HEK293 (cell line): ENCODE measurements at regions not wholly inside any gene's neighbourhood (a gene's known extent, or its start where the extent isn't known, plus 50 kb on each side); places are given as distances from the start of the nearest gene placed in this dataset.

Source experiments
- CTCF ChIA-PET: fragments of 350-600 bp; formaldehyde crosslinking; extraction: SDS; loops from one replicate; lab custom pipeline; 2021; ENCODE audit warnings: antibody characterized with exemption; lab: Yijun Ruan, JAX
- POLR2A ChIA-PET: fragments of 300-600 bp; formaldehyde crosslinking; extraction: SDS; loops from one replicate; lab custom pipeline; 2020; ENCODE audit warnings: antibody characterized with exemption, inconsistent platforms; lab: Yijun Ruan, JAX
- H3K27ac ChIP-seq: fragments of 200-500 bp; sonication (Bioruptor generic); 2 replicates; pipeline ENCODE4 v1.5.1; 2014; ENCODE audit warnings: low read depth, low read length, control low read depth, inconsistent platforms; ENCODE audit errors: extremely low read depth
- H3K36me3 ChIP-seq, 2 experiments: fragments of 200-500 bp in 1 of 2; sonication (Bioruptor generic) in 1 of 2; 1 replicate in 1 of 2; 2 replicates in 1 of 2; pipeline ENCODE4 v1.5.1; 2014 to 2017; ENCODE audit warnings: inconsistent platforms in 2 of 2, low read length in 2 of 2; ENCODE audit not compliant: control insufficient read depth in 2 of 2, insufficient read depth in 1 of 2
- H3K4me1 ChIP-seq: fragments of 200-500 bp; sonication (Bioruptor generic); 2 replicates; pipeline ENCODE4 v1.5.1; 2014; ENCODE audit warnings: mild to moderate bottlenecking, low read length, inconsistent platforms; ENCODE audit not compliant: control insufficient read depth, insufficient read depth
- H3K4me3 ChIP-seq: 2 replicates; pipeline ENCODE4 v1.5.1; 2011; ENCODE audit warnings: low read depth, mild to moderate bottlenecking, control low read depth, low read length, moderate library complexity
- H3K9me3 ChIP-seq: fragments of 200-500 bp; sonication (Bioruptor generic); 2 replicates; pipeline ENCODE4 v1.5.1; 2014; ENCODE audit warnings: low read depth, low read length, inconsistent platforms; ENCODE audit not compliant: control insufficient read depth, insufficient read depth
- HOXA7 ChIP-seq: sonication (generic); formaldehyde crosslinking; IDR thresholded peaks from 2 replicates; pipeline ENCODE4 v1.8.1; 2022; ENCODE audit warnings: missing genetic modification reagents, borderline replicate concordance
- KLF16 ChIP-seq: fragments of 450-650 bp; formaldehyde crosslinking; IDR thresholded peaks from 2 replicates; pipeline ENCODE4 v1.5.1; 2017; ENCODE audit warnings: missing biosample characterization, missing genetic modification characterization
- PBX3 ChIP-seq: sonication (generic); formaldehyde crosslinking; IDR thresholded peaks from 2 replicates; pipeline ENCODE4 v1.8.1; 2022; ENCODE audit warnings: mild to moderate bottlenecking, moderate library complexity, missing genetic modification reagents
- SCRT2 ChIP-seq: fragments of 450-650 bp; formaldehyde crosslinking; IDR thresholded peaks from 2 replicates; pipeline ENCODE4 v1.5.1; 2016; ENCODE audit warnings: missing biosample characterization, missing genetic modification characterization
- SP2 ChIP-seq: fragments of 450-650 bp; formaldehyde crosslinking; IDR thresholded peaks from 2 replicates; pipeline ENCODE4 v1.5.1; 2016; ENCODE audit warnings: missing biosample characterization, missing genetic modification characterization
- ZEB2 ChIP-seq: fragments of 450-650 bp; formaldehyde crosslinking; IDR thresholded peaks from 2 replicates; pipeline ENCODE4 v1.5.1; 2016; ENCODE audit warnings: missing biosample characterization, missing genetic modification characterization
- ZFP37 ChIP-seq: fragments of 450-650 bp; formaldehyde crosslinking; IDR thresholded peaks from 2 replicates; pipeline ENCODE4 v1.5.1; 2016; ENCODE audit warnings: missing biosample characterization, missing genetic modification characterization
- ZNF10 ChIP-seq: fragments of 450-650 bp; formaldehyde crosslinking; IDR thresholded peaks from 2 replicates; pipeline ENCODE4 v1.5.1; 2017; ENCODE audit warnings: missing biosample characterization, missing genetic modification characterization
- ZNF18 ChIP-seq: fragments of 450-650 bp; formaldehyde crosslinking; IDR thresholded peaks from 2 replicates; pipeline ENCODE4 v1.5.1; 2016; ENCODE audit warnings: missing biosample characterization, missing genetic modification characterization
- ZNF23 ChIP-seq: fragments of 450-650 bp; formaldehyde crosslinking; IDR thresholded peaks from 2 replicates; pipeline ENCODE4 v1.5.1; 2016; ENCODE audit warnings: missing biosample characterization, missing genetic modification characterization, borderline replicate concordance
- ZNF239 ChIP-seq: fragments of 450-650 bp; formaldehyde crosslinking; IDR thresholded peaks from 2 replicates; pipeline ENCODE4 v1.5.1; 2016; ENCODE audit warnings: missing biosample characterization, missing genetic modification characterization
- ZNF292 ChIP-seq: fragments of 450-650 bp; formaldehyde crosslinking; IDR thresholded peaks from 2 replicates; pipeline ENCODE4 v1.5.1; 2016; ENCODE audit warnings: low read depth, missing biosample characterization, missing genetic modification characterization, borderline replicate concordance
- ZNF354C ChIP-seq: fragments of 450-650 bp; formaldehyde crosslinking; IDR thresholded peaks from 2 replicates; pipeline ENCODE4 v1.5.1; 2016; ENCODE audit warnings: missing biosample characterization, missing genetic modification characterization, low read depth, borderline replicate concordance
- ZNF366 ChIP-seq: fragments of 450-650 bp; formaldehyde crosslinking; conservative IDR thresholded peaks from 2 replicates; pipeline ENCODE4 v1.5.1; 2016; ENCODE audit warnings: missing biosample characterization, missing genetic modification characterization
- ZNF391 ChIP-seq: fragments of 450-650 bp; formaldehyde crosslinking; IDR thresholded peaks from 2 replicates; pipeline ENCODE4 v1.5.1; 2016; ENCODE audit warnings: low read depth, missing biosample characterization, missing genetic modification characterization, borderline replicate concordance
- ZNF394 ChIP-seq: fragments of 450-650 bp; formaldehyde crosslinking; IDR thresholded peaks from 2 replicates; pipeline ENCODE4 v1.5.1; 2016; ENCODE audit warnings: missing biosample characterization, missing genetic modification characterization, mild to moderate bottlenecking, moderate library complexity, borderline replicate concordance
- ZNF48 ChIP-seq: fragments of 450-650 bp; formaldehyde crosslinking; IDR thresholded peaks from 2 replicates; pipeline ENCODE4 v1.5.1; 2016; ENCODE audit warnings: missing biosample characterization, missing genetic modification characterization
- ZNF488 ChIP-seq: fragments of 450-650 bp; formaldehyde crosslinking; IDR thresholded peaks from 2 replicates; pipeline ENCODE4 v1.5.1; 2016; ENCODE audit warnings: missing biosample characterization, missing genetic modification characterization
- ZNF521 ChIP-seq: fragments of 450-650 bp; formaldehyde crosslinking; IDR thresholded peaks from 2 replicates; pipeline ENCODE4 v1.5.1; 2017; ENCODE audit warnings: missing biosample characterization, mild to moderate bottlenecking, missing genetic modification characterization
- ZNF621 ChIP-seq: fragments of 450-650 bp; formaldehyde crosslinking; IDR thresholded peaks from 2 replicates; pipeline ENCODE4 v1.5.1; 2017; ENCODE audit warnings: missing biosample characterization, missing genetic modification characterization
- ZNF660 ChIP-seq: fragments of 450-650 bp; IDR thresholded peaks from 2 replicates; pipeline ENCODE4 v1.5.1; 2018; ENCODE audit warnings: missing biosample characterization, mild to moderate bottlenecking, missing genetic modification characterization
- ZNF677 ChIP-seq: fragments of 450-650 bp; IDR thresholded peaks from 2 replicates; pipeline ENCODE4 v1.5.0; 2018; ENCODE audit warnings: missing biosample characterization, mild to moderate bottlenecking, missing genetic modification characterization, moderate library complexity
- ZSCAN16 ChIP-seq: fragments of 450-650 bp; formaldehyde crosslinking; IDR thresholded peaks from 2 replicates; pipeline ENCODE4 v1.5.1; 2016; ENCODE audit warnings: missing biosample characterization, missing genetic modification characterization
- ZSCAN23 ChIP-seq: fragments of 450-650 bp; formaldehyde crosslinking; IDR thresholded peaks from 2 replicates; pipeline ENCODE4 v1.5.1; 2016; ENCODE audit warnings: missing biosample characterization, missing genetic modification characterization

GRCh38 chr10:58104351-58104751, 163.3 kb downstream of the IPMK start:
- H3K4me1 ChIP-seq: no peaks in the 10 kb centered on the region
- CTCF ChIA-PET: no interaction called here
- POLR2A ChIA-PET: no interaction called here

GRCh38 chr10:58102897-58103296, 164.8 kb downstream of the IPMK start:
- Histone ChIP-seq H3K27ac (no peak overlapping the region), H3K9me3 (no peaks in the 10 kb centered on the region), H3K36me3 (no peaks in the 10 kb centered on the region), H3K4me1 (no peaks in the 10 kb centered on the region), H3K4me3 (no peak overlapping the region)
- TF ChIP-seq ZSCAN23 (tag by site-specific recombination) (no peak), ZNF677 (no peak), ZNF239 (tag by site-specific recombination) (no peak), ZNF488 (tag by site-specific recombination) (no peak), ZNF621 (tag by site-specific recombination) (no peak), ZNF521 (no peak), ZNF366 (tag by site-specific recombination) (no peak), SP2 (tag by site-specific recombination) (no peak)
- ChIA-PET CTCF (no interaction called here), POLR2A (no interaction called here)

More at GRCh38 chr10:58104351-58104751, 163.3 kb downstream of the IPMK start:
- TF ChIP-seq ZEB2 (tag by site-specific recombination) (no peak), ZNF660 (no peak), ZNF18 (tag by site-specific recombination) (no peak), KLF16 (tag by site-specific recombination) (no peak), ZNF521 (no peak), ZNF391 (tag by site-specific recombination) (no peak), ZSCAN16 (tag by site-specific recombination) (no peak), ZNF48 (tag by site-specific recombination) (no peak), HOXA7 (CRISPR knock-in tag) (no peak), PBX3 (CRISPR knock-in tag) (no peak), ZFP37 (no peak), SCRT2 (tag by site-specific recombination) (no peak), ZNF10 (tag by site-specific recombination) (no peak), ZNF23 (tag by site-specific recombination) (no peak), ZNF292 (no peak), SP2 (tag by site-specific recombination) (no peak), ZNF354C (no peak), ZNF394 (no peak)
- H3K27ac ChIP-seq: no peak overlapping the region
- no peaks in the 10 kb centered on the region for H3K36me3 ChIP-seq
- no peaks in the 10 kb centered on the region for H3K9me3 ChIP-seq
- no peak overlapping the region for H3K4me3 ChIP-seq
